ENCODE measurements at regions not wholly inside any gene's neighbourhood (a gene's known extent, or its start where the extent isn't known, plus 50 kb on each side); places are given as distances from the start of the nearest gene placed in this dataset.
"Not testable (repeated sequence)": the region's sequence is repeated elsewhere in the genome, so short reads cannot be mapped to it uniquely, and the experiment has no call there.

DNA sequence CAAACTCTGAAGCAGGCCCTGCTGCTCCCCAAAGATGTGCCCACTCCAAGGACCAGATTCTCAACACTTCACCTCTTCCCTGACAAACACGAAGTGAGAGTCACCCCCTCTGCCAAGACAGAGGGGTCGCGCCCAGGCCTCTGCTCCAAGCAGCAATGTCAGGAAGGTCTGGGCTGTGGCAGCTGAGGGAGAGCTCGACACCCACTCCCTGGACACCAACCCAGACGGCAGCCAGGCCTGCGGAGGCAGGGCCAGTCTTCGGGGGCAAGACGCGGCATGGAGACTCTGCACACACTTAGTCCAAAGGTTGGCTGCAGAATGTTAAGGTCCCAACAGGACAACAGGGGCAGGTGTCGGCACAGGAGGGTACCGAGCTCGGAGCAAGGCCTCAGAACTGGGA, 144.2 kb downstream of the DLL1 start:
- intact Hi-C loops (cut with micrococcal nuclease) (loop anchor here (1.0 kb wide), 1 partner anchor 14 kb away; no protein-coding TSS in a partner anchor), dilution Hi-C loops (cut with MboI; ENCODE audit: extremely low pct_ligation_motif_present, low sequenced_read_pairs) (no loop called here)
- H3K9me1 ChIP-seq (replicated peaks; ENCODE audit: control insufficient read depth, extremely low read depth, insufficient read depth, low read length): no peaks in the 10 kb centered on the region
- no peak overlapping the region for H3K4me2 ChIP-seq (ENCODE audit: insufficient read depth, low read length)
- DNase-seq (ENCODE audit: low read depth, low spot score) (no peak), FAIRE-seq (no peak)
- no peaks in the 10 kb centered on the region for H4K20me1 ChIP-seq (replicated peaks; ENCODE audit: control insufficient read depth, extremely low read depth, insufficient read depth, low read length)
- TF ChIP-seq MYC (IDR thresholded peaks at IDR 0.05; ENCODE audit: low read depth, low read length) (no peak), GATA2 (IDR thresholded peaks at IDR 0.05; ENCODE audit: insufficient read depth, insufficient read length, low read depth, low read length) (no peak), POLR2AphosphoS5 (IDR thresholded peaks at IDR 0.05; ENCODE audit: insufficient read depth, low read depth, low read length) (no peak), POLR2A (IDR thresholded peaks at IDR 0.05; ENCODE audit: low read depth, low read length) (no peak), JUN (IDR thresholded peaks at IDR 0.05; ENCODE audit: borderline replicate concordance, insufficient read depth, insufficient read length, low read depth) (no peak), FOS (IDR thresholded peaks at IDR 0.05; ENCODE audit: borderline replicate concordance, insufficient read depth, low read length) (no peak), EZH2 (IDR thresholded peaks at IDR 0.05; ENCODE audit: borderline replicate concordance, low read depth, low read length, severe bottlenecking) (no peak)
- TF ChIP-seq, protein P1, sequence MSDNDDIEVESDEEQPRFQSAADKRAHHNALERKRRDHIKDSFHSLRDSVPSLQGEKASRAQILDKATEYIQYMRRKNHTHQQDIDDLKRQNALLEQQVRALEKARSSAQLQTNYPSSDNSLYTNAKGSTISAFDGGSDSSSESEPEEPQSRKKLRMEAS (IDR thresholded peaks at IDR 0.05; ENCODE audit: insufficient read depth, insufficient read length): no peak
- TF ChIP-seq, protein P2, sequence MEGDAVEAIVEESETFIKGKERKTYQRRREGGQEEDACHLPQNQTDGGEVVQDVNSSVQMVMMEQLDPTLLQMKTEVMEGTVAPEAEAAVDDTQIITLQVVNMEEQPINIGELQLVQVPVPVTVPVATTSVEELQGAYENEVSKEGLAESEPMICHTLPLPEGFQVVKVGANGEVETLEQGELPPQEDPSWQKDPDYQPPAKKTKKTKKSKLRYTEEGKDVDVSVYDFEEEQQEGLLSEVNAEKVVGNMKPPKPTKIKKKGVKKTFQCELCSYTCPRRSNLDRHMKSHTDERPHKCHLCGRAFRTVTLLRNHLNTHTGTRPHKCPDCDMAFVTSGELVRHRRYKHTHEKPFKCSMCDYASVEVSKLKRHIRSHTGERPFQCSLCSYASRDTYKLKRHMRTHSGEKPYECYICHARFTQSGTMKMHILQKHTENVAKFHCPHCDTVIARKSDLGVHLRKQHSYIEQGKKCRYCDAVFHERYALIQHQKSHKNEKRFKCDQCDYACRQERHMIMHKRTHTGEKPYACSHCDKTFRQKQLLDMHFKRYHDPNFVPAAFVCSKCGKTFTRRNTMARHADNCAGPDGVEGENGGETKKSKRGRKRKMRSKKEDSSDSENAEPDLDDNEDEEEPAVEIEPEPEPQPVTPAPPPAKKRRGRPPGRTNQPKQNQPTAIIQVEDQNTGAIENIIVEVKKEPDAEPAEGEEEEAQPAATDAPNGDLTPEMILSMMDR (IDR thresholded peaks at IDR 0.05; ENCODE audit: extremely low read depth in 1 of 2, insufficient read depth in 1 of 2, low read depth in 1 of 2, low read length in 2 of 2): no peak
- H3K27ac ChIP-seq (ENCODE audit: insufficient read depth, low read depth, low read length): no peak overlapping the region
- H3K9ac ChIP-seq (replicated peaks; ENCODE audit: extremely low read depth, insufficient read depth, low read length): no peak overlapping the region
- no peak overlapping the region for H3K4me3 ChIP-seq (replicated peaks in 1 of 3; ENCODE audit: insufficient read depth in 1 of 3, low read depth in 1 of 3, low read length in 3 of 3)
- no peaks in the 10 kb centered on the region for H3K9me3 ChIP-seq (replicated peaks; ENCODE audit: control insufficient read depth, insufficient read depth, low read length)
- H2AFZ ChIP-seq (ENCODE audit: low read depth, low read length): no peak overlapping the region
- BruUV-seq (replicated peaks): no TSS peak
- no peaks in the 10 kb centered on the region for H3K4me1 ChIP-seq (ENCODE audit: control insufficient read depth, extremely low read depth, insufficient read depth, low read length)
- no peaks in the 10 kb centered on the region for H3K27me3 ChIP-seq (ENCODE audit: control insufficient read depth in 2 of 2, insufficient read depth in 2 of 2, low read length in 2 of 2)
- CTCF ChIA-PET: interaction anchor here (1.5 kb wide), 1 partner anchor 315 kb away, joined by 4 read pairs; no protein-coding TSS in a partner anchor
- H3K79me2 ChIP-seq (ENCODE audit: control insufficient read depth, insufficient read depth, low read length): no peaks in the 10 kb centered on the region
- H3K36me3 ChIP-seq (ENCODE audit: control insufficient read depth in 2 of 2, extremely low read depth in 1 of 2, insufficient read depth in 2 of 2, low read length in 2 of 2): no peaks in the 10 kb centered on the region
- POLR2A ChIA-PET: no interaction called here

DNA sequence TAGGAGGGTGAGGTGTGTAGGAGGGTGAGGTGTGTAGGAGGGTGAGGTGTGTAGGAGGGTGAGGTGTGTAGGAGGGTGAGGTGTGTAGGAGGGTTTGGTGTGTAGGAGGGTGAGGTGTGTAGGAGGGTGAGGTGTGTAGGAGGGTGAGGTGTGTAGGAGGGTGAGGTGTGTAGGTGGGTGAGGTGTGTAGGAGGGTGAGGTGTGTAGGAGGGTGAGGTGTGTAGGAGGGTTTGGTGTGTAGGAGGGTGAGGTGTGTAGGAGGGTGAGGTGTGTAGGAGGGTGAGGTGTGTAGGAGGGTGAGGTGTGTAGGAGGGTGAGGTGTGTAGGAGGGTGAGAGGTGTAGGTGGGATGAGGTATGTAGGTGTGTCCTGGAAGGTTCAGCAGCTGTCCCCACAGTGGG, 144.7 kb downstream of the DLL1 start:
- H3K79me2 ChIP-seq (ENCODE audit: control insufficient read depth, insufficient read depth, low read length); H3K4me1 ChIP-seq (ENCODE audit: control insufficient read depth, extremely low read depth, insufficient read depth, low read length); H4K20me1 ChIP-seq (replicated peaks; ENCODE audit: control insufficient read depth, extremely low read depth, insufficient read depth, low read length); H2AFZ ChIP-seq (ENCODE audit: low read depth, low read length); H3K4me2 ChIP-seq (ENCODE audit: insufficient read depth, low read length); POLR2A ChIA-PET; BruUV-seq (replicated peaks); H3K9ac ChIP-seq (replicated peaks; ENCODE audit: extremely low read depth, insufficient read depth, low read length); DNase-seq (ENCODE audit: low read depth, low spot score); H3K27me3 ChIP-seq (ENCODE audit: control insufficient read depth in 2 of 2, insufficient read depth in 2 of 2, low read length in 2 of 2); H3K9me1 ChIP-seq (replicated peaks; ENCODE audit: control insufficient read depth, extremely low read depth, insufficient read depth, low read length); dilution Hi-C loops (cut with MboI; ENCODE audit: extremely low pct_ligation_motif_present, low sequenced_read_pairs); H3K36me3 ChIP-seq (ENCODE audit: control insufficient read depth in 2 of 2, extremely low read depth in 1 of 2, insufficient read depth in 2 of 2, low read length in 2 of 2); H3K4me3 ChIP-seq (replicated peaks in 1 of 3; ENCODE audit: insufficient read depth in 1 of 3, low read depth in 1 of 3, low read length in 3 of 3); H3K9me3 ChIP-seq (replicated peaks; ENCODE audit: control insufficient read depth, insufficient read depth, low read length); H3K27ac ChIP-seq (ENCODE audit: insufficient read depth, low read depth, low read length): not testable (repeated sequence)
- FAIRE-seq: peak; percentile 57
- intact Hi-C loops (cut with micrococcal nuclease): loop anchor here (1.0 kb wide), 1 partner anchor 14 kb away; no protein-coding TSS in a partner anchor
- CTCF ChIA-PET: interaction anchor here (1.5 kb wide), 1 partner anchor 314 kb away, joined by 4 read pairs; no protein-coding TSS in a partner anchor

DNA sequence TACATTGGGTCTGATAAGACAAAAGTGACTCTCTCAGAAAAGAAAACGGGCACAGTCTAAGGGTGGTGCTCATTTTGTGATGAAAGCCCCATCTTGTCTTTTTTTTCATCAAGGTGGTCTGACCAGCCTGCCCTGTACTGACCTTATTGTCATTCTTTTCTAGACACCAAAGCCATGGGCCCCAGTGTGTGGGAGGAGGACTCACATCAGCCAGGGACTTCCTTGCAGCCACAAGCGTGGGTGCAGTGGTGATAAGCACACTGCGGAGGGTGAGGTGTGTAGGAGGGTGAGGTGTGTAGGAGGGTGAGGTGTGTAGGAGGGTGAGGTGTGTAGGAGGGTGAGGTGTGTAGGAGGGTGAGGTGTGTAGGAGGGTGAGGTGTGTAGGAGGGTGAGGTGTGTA, 145.2 kb downstream of the DLL1 start:
- DNase-seq (ENCODE audit: low read depth, low spot score); CTCF ChIA-PET; H3K9ac ChIP-seq (replicated peaks; ENCODE audit: extremely low read depth, insufficient read depth, low read length); dilution Hi-C loops (cut with MboI; ENCODE audit: extremely low pct_ligation_motif_present, low sequenced_read_pairs); H4K20me1 ChIP-seq (replicated peaks; ENCODE audit: control insufficient read depth, extremely low read depth, insufficient read depth, low read length); H2AFZ ChIP-seq (ENCODE audit: low read depth, low read length); H3K27ac ChIP-seq (ENCODE audit: insufficient read depth, low read depth, low read length); FAIRE-seq; H3K4me2 ChIP-seq (ENCODE audit: insufficient read depth, low read length); POLR2A ChIA-PET; H3K9me3 ChIP-seq (replicated peaks; ENCODE audit: control insufficient read depth, insufficient read depth, low read length); H3K36me3 ChIP-seq (ENCODE audit: control insufficient read depth in 2 of 2, extremely low read depth in 1 of 2, insufficient read depth in 2 of 2, low read length in 2 of 2); BruUV-seq (replicated peaks); H3K27me3 ChIP-seq (ENCODE audit: control insufficient read depth in 2 of 2, insufficient read depth in 2 of 2, low read length in 2 of 2); H3K4me3 ChIP-seq (replicated peaks in 1 of 3; ENCODE audit: insufficient read depth in 1 of 3, low read depth in 1 of 3, low read length in 3 of 3); H3K9me1 ChIP-seq (replicated peaks; ENCODE audit: control insufficient read depth, extremely low read depth, insufficient read depth, low read length); H3K79me2 ChIP-seq (ENCODE audit: control insufficient read depth, insufficient read depth, low read length); H3K4me1 ChIP-seq (ENCODE audit: control insufficient read depth, extremely low read depth, insufficient read depth, low read length): not testable (repeated sequence)
- intact Hi-C loops (cut with micrococcal nuclease): loop anchor here (1.0 kb wide), 1 partner anchor 15 kb away; no protein-coding TSS in a partner anchor
